DND-41 (cell line): ENCODE measurements at regions not wholly inside any gene's neighbourhood (a gene's known extent, or its start where the extent isn't known, plus 50 kb on each side); places are given as distances from the start of the nearest gene placed in this dataset.

ENCODE experiments used
- CTCF ChIP-seq: IDR thresholded peaks from 2 replicates; pipeline ENCODE4 v1.5.1; 2012; ENCODE audit warnings: borderline replicate concordance, low read length, moderate library complexity, mild to moderate bottlenecking; ENCODE audit not compliant: poor library complexity, severe bottlenecking; ENCODE audit errors: extremely low read depth
- EZH2 ChIP-seq: IDR thresholded peaks from 3 replicates; pipeline ENCODE4 v1.6.1; 2012; ENCODE audit warnings: borderline replicate concordance, low read depth, mild to moderate bottlenecking, moderate library complexity, low read length, inconsistent platforms; ENCODE audit not compliant: severe bottlenecking

DNA sequence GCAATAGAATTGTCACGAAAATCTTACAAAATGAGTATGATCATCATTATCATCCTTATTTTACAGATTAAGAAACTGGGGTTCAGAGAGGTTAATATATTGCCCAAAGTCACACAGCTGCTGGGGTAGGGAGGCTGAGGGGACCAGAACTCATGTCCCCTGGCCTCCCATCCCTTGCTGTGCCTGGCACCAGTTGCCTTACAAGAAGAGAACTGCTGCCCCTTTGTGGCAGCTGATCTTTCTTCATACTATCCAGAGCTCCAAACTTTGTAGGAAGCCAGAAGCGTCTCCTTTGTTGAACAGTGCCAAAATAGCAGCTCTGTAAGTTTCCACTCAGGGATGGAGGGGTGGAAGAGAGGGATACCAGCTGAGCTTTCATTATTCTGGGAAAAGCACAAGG lies 236.8 kb upstream of the TBC1D5 start:
- TF ChIP-seq CTCF (peak; percentile 82), EZH2 (no peak)
